ENCODE measurements at regions not wholly inside any gene's neighbourhood (a gene's known extent, or its start where the extent isn't known, plus 50 kb on each side); places are given as distances from the start of the nearest gene placed in this dataset.

DNA sequence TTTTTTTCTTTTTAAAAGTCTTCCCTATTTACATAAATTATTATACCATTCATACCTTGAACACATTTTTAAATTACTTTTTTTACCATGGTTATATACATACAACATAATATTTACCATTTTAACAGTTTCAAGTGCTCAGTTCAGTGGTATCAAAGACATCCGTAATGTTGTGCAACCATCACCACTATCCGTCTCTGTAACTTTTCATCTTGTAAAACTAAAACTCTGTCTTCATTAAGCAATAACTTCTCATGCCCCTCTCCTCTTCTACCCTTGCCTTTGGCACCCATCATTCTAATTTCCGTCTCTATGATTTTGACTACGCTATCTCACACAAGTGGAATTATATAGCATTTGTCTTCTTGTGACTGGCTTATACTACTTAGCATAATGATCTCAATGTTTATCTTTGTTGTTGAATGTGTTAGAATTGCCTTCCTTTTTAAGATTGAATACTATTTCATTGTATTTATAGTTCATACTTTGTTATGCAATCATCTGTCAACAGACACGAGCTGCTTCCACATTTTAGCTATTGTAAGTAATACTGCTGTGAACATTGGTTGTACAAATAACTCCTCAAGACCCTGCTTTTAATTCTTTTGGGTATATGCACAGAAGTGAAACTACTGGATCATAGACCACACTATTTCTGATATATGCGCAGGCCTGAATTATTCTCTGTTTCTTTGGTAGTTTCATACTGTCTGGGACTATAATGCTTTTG is 689.5 kb upstream of the NCAM2 start:
- H3K36me3 ChIP-seq, result no peaks in the 10 kb centered on the region
- no peak overlapping the region for H3K4me3 ChIP-seq
- no peak for DNase-seq (ENCODE audit: low spot score in 2 of 2)
- no peaks in the 10 kb centered on the region for H3K9me3 ChIP-seq
- 79% methylated on average over 6 of the region's 6 CpGs for WGBS
- no peak overlapping the region for H3K27ac ChIP-seq
- no peaks in the 10 kb centered on the region for H3K27me3 ChIP-seq
- no peaks in the 10 kb centered on the region for H3K4me1 ChIP-seq
- TF ChIP-seq, protein P1, sequence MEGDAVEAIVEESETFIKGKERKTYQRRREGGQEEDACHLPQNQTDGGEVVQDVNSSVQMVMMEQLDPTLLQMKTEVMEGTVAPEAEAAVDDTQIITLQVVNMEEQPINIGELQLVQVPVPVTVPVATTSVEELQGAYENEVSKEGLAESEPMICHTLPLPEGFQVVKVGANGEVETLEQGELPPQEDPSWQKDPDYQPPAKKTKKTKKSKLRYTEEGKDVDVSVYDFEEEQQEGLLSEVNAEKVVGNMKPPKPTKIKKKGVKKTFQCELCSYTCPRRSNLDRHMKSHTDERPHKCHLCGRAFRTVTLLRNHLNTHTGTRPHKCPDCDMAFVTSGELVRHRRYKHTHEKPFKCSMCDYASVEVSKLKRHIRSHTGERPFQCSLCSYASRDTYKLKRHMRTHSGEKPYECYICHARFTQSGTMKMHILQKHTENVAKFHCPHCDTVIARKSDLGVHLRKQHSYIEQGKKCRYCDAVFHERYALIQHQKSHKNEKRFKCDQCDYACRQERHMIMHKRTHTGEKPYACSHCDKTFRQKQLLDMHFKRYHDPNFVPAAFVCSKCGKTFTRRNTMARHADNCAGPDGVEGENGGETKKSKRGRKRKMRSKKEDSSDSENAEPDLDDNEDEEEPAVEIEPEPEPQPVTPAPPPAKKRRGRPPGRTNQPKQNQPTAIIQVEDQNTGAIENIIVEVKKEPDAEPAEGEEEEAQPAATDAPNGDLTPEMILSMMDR (IDR thresholded peaks at IDR 0.05), result no peak
- TF ChIP-seq EP300 (IDR thresholded peaks at IDR 0.05) (no peak), POLR2AphosphoS5 (IDR thresholded peaks at IDR 0.05) (no peak), POLR2A (IDR thresholded peaks at IDR 0.05) (no peak)

DNA sequence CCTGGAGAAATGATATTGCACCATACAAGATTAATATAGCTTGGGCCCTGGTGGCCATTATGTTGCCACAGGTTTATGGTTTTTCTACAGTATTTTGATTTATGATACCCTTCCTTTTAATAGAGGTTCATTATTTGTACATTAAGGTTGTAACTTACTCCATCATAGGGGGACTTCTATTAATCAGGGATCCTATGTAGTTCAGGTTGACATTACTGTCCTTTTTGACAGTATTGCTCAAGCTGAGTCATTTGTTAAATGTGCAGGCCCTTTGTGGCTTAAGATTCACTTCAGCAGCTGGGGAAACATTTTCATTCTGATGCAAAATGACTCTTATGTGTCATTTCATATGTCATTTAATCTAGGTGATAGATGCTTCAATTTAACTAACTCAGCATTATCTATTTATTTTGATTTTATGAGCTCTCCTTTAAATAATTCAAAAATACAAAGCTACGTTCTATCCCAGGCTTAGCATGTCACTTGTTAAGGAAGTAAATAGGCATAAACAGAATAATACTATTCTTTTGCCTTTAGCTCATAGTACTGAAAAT is 686.9 kb upstream of the NCAM2 start:
- TF ChIP-seq POLR2A (IDR thresholded peaks at IDR 0.05) (no peak), POLR2AphosphoS5 (IDR thresholded peaks at IDR 0.05) (no peak), EP300 (IDR thresholded peaks at IDR 0.05) (no peak)
- TF ChIP-seq, protein P1 (IDR thresholded peaks at IDR 0.05), result no peak
- H3K4me3 ChIP-seq, result no peak overlapping the region
- WGBS, result 79% methylated on average over 1 of the region's 1 CpG
- DNase-seq (ENCODE audit: low spot score in 2 of 2), result no peak
- H3K9me3 ChIP-seq, result peaks cover 7% of the 10 kb centered on the region
- H3K36me3 ChIP-seq, result no peaks in the 10 kb centered on the region
- no peaks in the 10 kb centered on the region for H3K27me3 ChIP-seq
- no peak overlapping the region for H3K27ac ChIP-seq
- no peaks in the 10 kb centered on the region for H3K4me1 ChIP-seq

DNA sequence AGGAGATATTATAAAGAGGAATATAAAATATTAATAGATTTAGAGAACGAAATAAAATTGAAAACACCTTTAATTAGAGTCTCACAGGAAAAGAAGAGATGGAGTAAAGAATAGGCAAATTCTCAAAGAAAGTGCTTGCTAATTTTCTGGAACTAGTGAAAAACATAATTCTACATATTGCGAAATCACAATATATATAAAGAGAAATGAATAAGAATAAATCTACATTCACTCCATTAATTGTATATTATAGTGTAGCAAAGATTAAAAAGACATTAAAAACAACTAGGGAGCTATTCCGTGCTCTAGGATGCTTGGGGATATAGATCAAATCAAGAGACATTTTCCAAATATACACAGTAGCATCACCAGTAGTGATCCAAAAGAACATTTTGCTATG is 685.2 kb upstream of the NCAM2 start:
- WGBS, result 89% methylated on average over 3 of the region's 3 CpGs

DNA sequence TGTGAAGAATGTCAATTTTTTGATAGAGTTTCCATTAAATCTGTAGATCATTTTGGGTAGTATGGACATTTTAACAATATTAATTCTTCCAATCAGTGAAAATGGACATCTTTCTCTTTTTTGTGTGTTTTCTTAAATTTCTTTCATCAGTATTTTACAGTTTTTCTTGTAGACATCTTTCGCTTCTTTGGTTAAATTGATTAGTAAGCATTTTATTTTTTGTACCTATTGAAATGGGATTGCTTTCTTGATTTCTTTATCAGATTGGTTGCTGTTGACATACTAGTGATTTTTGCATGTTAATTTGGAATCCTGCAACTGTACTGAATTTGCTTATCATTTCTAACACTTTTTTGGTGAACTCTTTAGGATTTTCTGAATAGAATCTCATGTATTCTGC is 683.2 kb upstream of the NCAM2 start:
- no peak overlapping the region for H3K27ac ChIP-seq
- no peak overlapping the region for H3K4me3 ChIP-seq
- H3K4me1 ChIP-seq, result no peaks in the 10 kb centered on the region
- WGBS, result 100% methylated on average over 1 of the region's 1 CpG
- no peaks in the 10 kb centered on the region for H3K27me3 ChIP-seq
- H3K9me3 ChIP-seq, result peaks cover 7% of the 10 kb centered on the region
- no peaks in the 10 kb centered on the region for H3K36me3 ChIP-seq
- DNase-seq (ENCODE audit: low spot score in 2 of 2), result no peak
- TF ChIP-seq POLR2A (IDR thresholded peaks at IDR 0.05) (no peak), POLR2AphosphoS5 (IDR thresholded peaks at IDR 0.05) (no peak), EP300 (IDR thresholded peaks at IDR 0.05) (no peak)
- TF ChIP-seq, protein P1 (IDR thresholded peaks at IDR 0.05), result no peak

More for the DNA sequence above, 685.2 kb upstream of the NCAM2 start:
- Histone ChIP-seq H3K9me3 (peaks cover 7% of the 10 kb centered on the region), H3K4me3 (no peak overlapping the region), H3K27ac (no peak overlapping the region), H3K27me3 (no peaks in the 10 kb centered on the region), H3K4me1 (no peaks in the 10 kb centered on the region), H3K36me3 (no peaks in the 10 kb centered on the region)
- TF ChIP-seq POLR2AphosphoS5 (IDR thresholded peaks at IDR 0.05), result no peak
- TF ChIP-seq POLR2A (IDR thresholded peaks at IDR 0.05), result no peak
- no peak for TF ChIP-seq EP300 (IDR thresholded peaks at IDR 0.05)
- TF ChIP-seq, protein P1 (IDR thresholded peaks at IDR 0.05), result no peak
- no peak for DNase-seq (ENCODE audit: low spot score in 2 of 2)

DNA sequence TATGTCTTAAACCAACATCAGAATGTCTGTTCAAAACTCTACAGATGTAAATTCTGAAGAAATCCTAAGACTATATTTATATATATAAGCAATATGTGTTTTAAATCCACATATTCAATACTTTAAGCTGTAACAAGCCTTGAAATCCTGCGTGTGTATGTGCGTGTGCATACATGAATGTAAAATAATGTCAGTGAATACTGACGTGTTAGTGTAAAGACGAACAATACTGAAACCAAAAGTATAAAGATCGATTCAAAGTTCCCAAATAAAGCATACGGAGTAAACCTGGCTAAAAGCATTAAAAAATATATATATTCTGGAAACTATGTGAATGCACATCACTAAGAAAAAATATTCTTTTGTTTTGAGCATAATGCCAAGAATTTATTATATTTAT is 668.6 kb upstream of the NCAM2 start:
- WGBS, result 87% methylated on average over 6 of the region's 6 CpGs
- H3K36me3 ChIP-seq, result no peaks in the 10 kb centered on the region

More for the DNA sequence above, 668.6 kb upstream of the NCAM2 start:
- Histone ChIP-seq H3K9me3 (peaks cover 3% of the 10 kb centered on the region), H3K4me3 (no peak overlapping the region), H3K4me1 (no peaks in the 10 kb centered on the region), H3K27me3 (no peaks in the 10 kb centered on the region), H3K27ac (no peak overlapping the region)
- TF ChIP-seq, protein P1 (IDR thresholded peaks at IDR 0.05), result no peak
- no peak for TF ChIP-seq EP300 (IDR thresholded peaks at IDR 0.05)
- TF ChIP-seq POLR2AphosphoS5 (IDR thresholded peaks at IDR 0.05), result no peak
- TF ChIP-seq POLR2A (IDR thresholded peaks at IDR 0.05), result no peak
- no peak for DNase-seq (ENCODE audit: low spot score in 2 of 2)
